ENCODE measurements at regions not wholly inside any gene's neighbourhood (a gene's known extent, or its start where the extent isn't known, plus 50 kb on each side); places are given as distances from the start of the nearest gene placed in this dataset.

DNA sequence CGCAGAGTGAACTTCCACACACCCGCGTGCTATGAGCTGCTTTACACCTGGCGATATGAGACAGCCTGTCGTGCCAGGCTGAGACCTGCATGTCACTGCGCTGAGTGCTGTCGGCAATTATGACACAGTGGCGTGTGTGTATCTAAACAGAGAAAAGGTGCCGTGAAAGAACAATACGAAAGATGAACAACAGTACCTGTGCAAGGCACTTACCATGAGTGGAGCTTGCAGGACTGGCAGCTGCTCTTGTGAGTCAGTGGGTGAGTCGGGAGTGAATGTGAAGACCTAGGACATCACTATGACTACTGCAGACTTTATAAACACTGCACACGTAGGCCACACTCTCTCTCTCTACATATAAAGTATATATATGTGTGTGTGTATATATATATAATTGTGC, 68.5 kb upstream of the DUSP22 start:
- Mint-ChIP-seq H3K9me3 (peaks cover 8% of the 10 kb centered on the region), H3K36me3 (ENCODE audit: low read depth) (peaks cover 8% of the 10 kb centered on the region), H3K27ac (peak overlapping the region; percentile 97), H3K4me1 (peaks cover 73% of the 10 kb centered on the region), H3K27me3 (no peaks in the 10 kb centered on the region), H3K4me3 (no peak overlapping the region)
- CTCF ChIA-PET: interaction anchor here (1.3 to 3.6 kb wide), 4 partner anchors 10 to 181 kb away, joined by 4 to 10 read pairs (median 8); no protein-coding TSS in a partner anchor
- POLR2A ChIA-PET: interaction anchor here (0.8 kb wide), 1 partner anchor 168 kb away, joined by 3 read pairs; the partner anchor contains the start of gene IRF4
- DNase-seq: no peak

DNA sequence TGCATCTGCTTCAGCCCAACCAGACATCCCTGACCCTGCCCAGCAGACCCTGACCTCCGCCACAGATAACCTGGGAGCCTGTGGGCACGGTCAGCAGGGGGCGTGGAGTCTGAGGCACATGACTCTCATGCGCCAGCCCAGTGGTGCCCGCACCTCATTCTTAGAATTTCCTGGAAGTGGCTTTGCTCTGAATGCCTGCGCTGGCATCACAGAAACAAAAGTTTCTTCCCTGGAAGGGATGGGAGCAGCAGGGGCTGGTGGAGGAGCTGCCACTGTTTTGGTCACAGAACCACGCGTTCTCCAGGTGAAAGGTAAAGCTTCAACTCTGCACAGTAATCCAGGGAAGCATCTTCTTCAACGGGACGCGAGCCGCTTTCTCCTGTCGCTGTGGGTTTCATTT, 67.9 kb upstream of the DUSP22 start:
- H3K27ac Mint-ChIP-seq: peak overlapping the region; percentile 97
- H3K4me1 Mint-ChIP-seq: peaks cover 77% of the 10 kb centered on the region
- no peaks in the 10 kb centered on the region for H3K27me3 Mint-ChIP-seq
- H3K4me3 Mint-ChIP-seq: no peak overlapping the region
- no peak for DNase-seq
- POLR2A ChIA-PET: interaction anchor here (0.9 kb wide), 1 partner anchor 167 kb away, joined by 7 read pairs; the partner anchor contains the start of gene IRF4
- peaks cover 8% of the 10 kb centered on the region for H3K9me3 Mint-ChIP-seq
- CTCF ChIA-PET: interaction anchor here (0.8 to 3.6 kb wide), 5 partner anchors 10 to 181 kb away, joined by 3 to 10 read pairs (median 4); no protein-coding TSS in a partner anchor
- H3K36me3 Mint-ChIP-seq (ENCODE audit: low read depth): peaks cover 8% of the 10 kb centered on the region

DNA sequence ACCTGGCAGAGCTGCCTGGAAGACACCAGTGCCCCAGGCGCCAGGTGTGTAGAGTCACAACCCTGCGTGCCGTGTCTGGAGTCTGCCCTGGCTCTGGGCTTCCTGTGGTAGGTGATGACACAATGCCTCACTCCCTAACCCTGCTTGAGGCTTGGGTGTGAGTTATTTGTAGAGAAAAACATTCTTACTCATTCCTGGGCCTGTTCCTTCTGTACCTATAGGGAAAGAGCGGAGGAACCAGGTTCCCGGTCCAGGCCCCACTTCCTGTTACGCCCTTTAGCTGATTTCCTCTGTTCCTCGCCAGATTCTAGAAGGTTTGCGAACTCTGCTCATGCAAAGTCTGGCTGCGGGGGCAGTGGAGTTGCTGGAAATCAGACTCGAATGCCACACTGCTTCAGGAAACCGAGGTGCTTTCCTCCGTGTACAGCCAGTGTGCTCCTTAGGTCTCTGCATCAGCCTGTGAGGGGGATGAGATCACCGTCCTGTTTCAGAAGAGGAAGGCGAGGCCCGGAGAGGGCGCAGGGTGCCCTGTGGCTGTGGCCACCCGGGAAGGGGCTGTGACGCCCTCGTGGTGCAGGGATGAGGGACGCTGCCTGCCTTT, 67.1 kb upstream of the DUSP22 start:
- Mint-ChIP-seq H3K27ac (peak overlapping the region; percentile 97), H3K36me3 (ENCODE audit: low read depth) (peaks cover 8% of the 10 kb centered on the region), H3K4me1 (peaks cover 79% of the 10 kb centered on the region), H3K27me3 (no peaks in the 10 kb centered on the region), H3K9me3 (peaks cover 8% of the 10 kb centered on the region), H3K4me3 (peak overlapping the region; percentile 56)
- CTCF ChIA-PET: interaction anchor here (0.7 to 3.6 kb wide), 7 partner anchors 9 to 30 kb away, joined by 3 to 10 read pairs (median 4); no protein-coding TSS in a partner anchor
- DNase-seq: peak; percentile 67
- POLR2A ChIA-PET: interaction anchor here (0.9 kb wide), 1 partner anchor 167 kb away, joined by 7 read pairs; the partner anchor contains the start of gene IRF4

DNA sequence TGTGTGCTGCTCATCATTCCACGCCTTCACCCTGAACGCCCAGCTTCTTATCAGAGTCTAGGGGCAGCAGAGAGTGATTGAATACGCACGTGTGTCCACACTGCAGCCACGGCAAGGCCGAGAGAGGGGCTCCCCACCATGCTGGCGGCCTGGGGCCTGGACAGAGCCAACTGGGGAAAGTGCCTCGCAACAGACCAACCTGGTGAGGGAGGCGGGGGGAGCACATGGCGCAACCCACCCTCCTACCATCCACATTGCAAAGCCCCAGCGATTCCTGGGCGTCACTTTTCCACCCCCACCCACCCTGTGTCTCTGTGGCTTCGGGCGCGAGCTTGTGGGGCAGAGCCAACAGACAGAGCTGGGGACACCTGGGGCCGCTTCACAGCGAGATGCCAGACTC, 66.4 kb upstream of the DUSP22 start:
- CTCF ChIA-PET: interaction anchor here (0.7 to 3.6 kb wide), 9 partner anchors 8 to 27 kb away, joined by 3 to 10 read pairs (median 4); no protein-coding TSS in a partner anchor
- Mint-ChIP-seq H3K4me1 (peaks cover 80% of the 10 kb centered on the region), H3K9me3 (peaks cover 8% of the 10 kb centered on the region)

DNA sequence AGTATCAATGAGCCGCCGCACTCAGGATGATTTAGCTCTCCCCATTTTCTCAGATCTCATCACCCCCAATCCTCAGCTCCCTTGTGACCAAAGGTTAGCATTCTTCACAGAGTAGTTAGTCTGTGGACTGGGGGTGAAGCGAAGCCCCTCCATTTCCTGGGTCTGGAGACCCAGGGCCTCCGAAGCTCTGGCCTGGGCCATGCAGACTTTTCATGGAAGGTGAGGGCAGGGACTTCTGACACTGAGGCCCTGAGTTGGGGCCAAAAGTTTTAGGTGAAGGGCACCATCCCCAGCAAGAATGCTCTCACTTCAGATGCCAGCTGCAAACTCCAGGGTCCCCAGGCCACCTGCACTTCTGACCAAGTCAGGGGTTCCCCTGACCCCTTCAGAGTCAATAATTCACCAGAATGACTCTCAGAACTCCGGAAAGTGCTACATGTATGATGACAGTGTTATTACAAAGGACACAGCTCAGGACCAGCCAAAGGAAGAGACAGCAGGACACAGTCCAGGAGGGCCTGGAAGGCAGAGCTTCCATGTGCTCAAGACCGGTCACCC, 65.7 kb upstream of the DUSP22 start:
- Mint-ChIP-seq H3K4me3 (no peak overlapping the region), H3K27ac (peak overlapping the region; percentile 97), H3K9me3 (peaks cover 8% of the 10 kb centered on the region), H3K4me1 (peaks cover 77% of the 10 kb centered on the region), H3K36me3 (ENCODE audit: low read depth) (peaks cover 8% of the 10 kb centered on the region), H3K27me3 (no peaks in the 10 kb centered on the region)
- CTCF ChIA-PET: interaction anchor here (0.5 to 2.5 kb wide), 9 partner anchors 9 to 108 kb away, joined by 3 to 10 read pairs (median 3); no protein-coding TSS in a partner anchor
- POLR2A ChIA-PET: interaction anchor here (1.0 kb wide), 1 partner anchor 66 kb away, joined by 4 read pairs; no protein-coding TSS in a partner anchor
- no peak for DNase-seq

More for the DNA sequence above, 66.4 kb upstream of the DUSP22 start:
- no peaks in the 10 kb centered on the region for H3K27me3 Mint-ChIP-seq
- no peak overlapping the region for H3K4me3 Mint-ChIP-seq
- peak overlapping the region; percentile 97 for H3K27ac Mint-ChIP-seq
- peaks cover 8% of the 10 kb centered on the region for H3K36me3 Mint-ChIP-seq (ENCODE audit: low read depth)
- POLR2A ChIA-PET: interaction anchor here (0.5 to 1.0 kb wide), 2 partner anchors 67 to 343 kb away, joined by 3 to 4 read pairs; no protein-coding TSS in a partner anchor
- DNase-seq: no peak

DNA sequence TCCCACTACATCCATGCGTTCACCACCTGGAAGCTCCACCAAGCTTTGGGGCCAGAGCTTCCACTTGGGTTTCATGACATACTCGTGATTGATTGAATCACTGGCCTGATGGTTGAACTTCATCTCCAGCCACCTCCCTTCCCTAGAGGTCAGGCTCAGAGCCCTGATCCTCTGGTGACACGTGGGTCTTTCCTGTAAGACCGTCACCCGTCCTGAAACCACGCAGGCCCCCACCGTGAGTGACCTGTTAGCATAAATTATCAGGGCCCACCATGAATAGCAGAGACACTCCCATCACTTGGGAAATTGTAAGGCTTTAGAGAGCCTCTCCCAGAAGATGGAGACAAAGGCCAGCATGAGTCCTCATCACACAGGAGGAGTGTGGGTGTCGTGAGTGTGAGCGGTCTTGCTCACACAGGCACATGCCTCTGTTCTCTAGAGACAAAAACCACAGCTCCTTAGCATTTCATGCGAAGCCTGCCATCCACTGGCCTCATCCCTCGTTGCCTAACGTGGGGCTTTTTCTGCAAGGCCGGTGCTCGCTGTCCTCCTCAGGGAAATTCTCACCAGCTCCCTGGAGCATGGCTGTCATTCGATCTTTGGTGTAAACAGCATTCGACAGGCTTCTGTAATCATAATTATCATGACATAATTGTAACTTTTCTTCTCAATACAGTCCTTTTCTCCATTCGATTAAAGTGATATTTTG, 65.1 kb upstream of the DUSP22 start:
- peaks cover 8% of the 10 kb centered on the region for H3K9me3 Mint-ChIP-seq
- H3K4me1 Mint-ChIP-seq: peaks cover 76% of the 10 kb centered on the region
- ChIA-PET POLR2A (no interaction called here), CTCF (interaction anchor here (0.5 to 2.5 kb wide), 9 partner anchors 10 to 107 kb away, joined by 3 to 10 read pairs (median 3); no protein-coding TSS in a partner anchor)
- H3K27ac Mint-ChIP-seq: peak overlapping the region; percentile 44
- H3K36me3 Mint-ChIP-seq (ENCODE audit: low read depth): peaks cover 8% of the 10 kb centered on the region
- H3K4me3 Mint-ChIP-seq: no peak overlapping the region
- no peak for DNase-seq
- no peaks in the 10 kb centered on the region for H3K27me3 Mint-ChIP-seq

DNA sequence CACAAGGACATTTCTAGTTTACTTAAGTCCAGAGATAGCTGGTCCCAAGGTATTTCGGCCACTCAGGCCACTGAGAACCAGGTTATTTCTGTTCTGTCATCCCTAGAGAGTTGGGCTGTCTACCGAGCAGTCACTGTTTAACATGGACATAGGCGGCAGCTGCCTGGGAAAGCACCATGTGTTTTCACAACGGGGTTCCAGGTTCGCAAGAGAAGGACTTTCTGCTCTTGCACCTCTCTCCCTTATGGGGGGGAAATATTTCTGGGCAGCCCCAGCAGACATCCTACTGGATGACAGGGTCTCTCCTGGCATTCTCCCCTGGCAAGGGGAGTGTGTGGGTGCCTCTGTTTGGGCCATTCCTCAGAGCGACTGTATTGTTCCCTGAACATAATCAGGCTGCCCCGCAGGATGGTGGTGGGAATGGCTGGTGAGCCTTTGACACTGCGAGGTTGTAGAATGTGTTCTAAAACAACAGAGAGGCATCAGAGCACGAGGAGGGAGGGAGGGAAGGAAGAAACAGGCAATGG, 64.4 kb upstream of the DUSP22 start:
- no peak for DNase-seq
- Mint-ChIP-seq H3K27ac (no peak overlapping the region), H3K9me3 (peaks cover 8% of the 10 kb centered on the region), H3K4me3 (no peak overlapping the region), H3K36me3 (ENCODE audit: low read depth) (peaks cover 8% of the 10 kb centered on the region), H3K27me3 (no peaks in the 10 kb centered on the region), H3K4me1 (peaks cover 78% of the 10 kb centered on the region)
- ChIA-PET POLR2A (no interaction called here), CTCF (interaction anchor here (0.6 to 1.5 kb wide), 3 partner anchors 38 to 107 kb away, joined by 3 to 4 read pairs (median 3); no protein-coding TSS in a partner anchor)

DNA sequence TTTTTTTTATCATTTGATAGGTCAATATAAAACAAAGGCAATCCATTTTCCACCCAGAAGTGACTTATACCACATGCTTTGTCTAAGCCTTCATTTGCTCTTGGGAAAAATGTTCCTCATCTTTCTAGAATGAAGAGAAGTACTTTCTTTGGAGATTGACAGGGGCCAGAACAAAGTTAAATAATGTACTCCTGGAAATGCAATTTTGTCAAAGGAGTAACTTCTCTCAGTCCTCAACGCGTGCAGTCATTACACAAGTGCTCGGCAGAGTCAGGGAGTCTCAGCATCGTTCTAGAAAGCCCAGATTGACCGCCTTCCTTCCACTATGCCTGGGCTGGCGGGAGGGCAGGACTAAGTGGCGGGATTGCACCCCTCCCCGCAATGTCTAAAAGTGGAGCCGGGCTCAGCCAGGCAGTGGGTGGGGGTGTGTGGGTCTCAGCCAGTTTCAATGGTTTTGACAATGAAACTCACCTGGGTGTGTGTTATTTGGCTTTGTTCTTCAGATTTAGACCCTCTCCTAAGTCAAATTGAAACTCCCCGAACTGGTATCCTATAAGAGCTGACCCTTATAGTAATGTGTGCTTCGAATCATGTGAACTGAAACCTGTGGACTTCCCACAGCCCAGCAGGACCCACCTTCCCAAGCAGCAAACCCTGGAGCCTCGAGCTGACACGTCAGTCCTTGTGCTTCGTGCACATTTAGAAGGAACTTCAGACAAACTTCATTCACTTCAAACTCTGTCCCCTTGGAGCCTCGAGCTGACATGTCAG, 63.2 kb upstream of the DUSP22 start:
- peaks cover 69% of the 10 kb centered on the region for H3K4me1 Mint-ChIP-seq
- DNase-seq: no peak
- peaks cover 8% of the 10 kb centered on the region for H3K36me3 Mint-ChIP-seq (ENCODE audit: low read depth)
- H3K27me3 Mint-ChIP-seq: no peaks in the 10 kb centered on the region
- H3K27ac Mint-ChIP-seq: no peak overlapping the region
- POLR2A ChIA-PET: interaction anchor here (0.6 kb wide), 1 partner anchor 29 kb away, joined by 3 read pairs; no protein-coding TSS in a partner anchor
- no peak overlapping the region for H3K4me3 Mint-ChIP-seq
- CTCF ChIA-PET: interaction anchor here (1.4 kb wide), 2 partner anchors 8 to 11 kb away, joined by 3 to 4 read pairs; no protein-coding TSS in a partner anchor
- H3K9me3 Mint-ChIP-seq: peaks cover 8% of the 10 kb centered on the region

DNA sequence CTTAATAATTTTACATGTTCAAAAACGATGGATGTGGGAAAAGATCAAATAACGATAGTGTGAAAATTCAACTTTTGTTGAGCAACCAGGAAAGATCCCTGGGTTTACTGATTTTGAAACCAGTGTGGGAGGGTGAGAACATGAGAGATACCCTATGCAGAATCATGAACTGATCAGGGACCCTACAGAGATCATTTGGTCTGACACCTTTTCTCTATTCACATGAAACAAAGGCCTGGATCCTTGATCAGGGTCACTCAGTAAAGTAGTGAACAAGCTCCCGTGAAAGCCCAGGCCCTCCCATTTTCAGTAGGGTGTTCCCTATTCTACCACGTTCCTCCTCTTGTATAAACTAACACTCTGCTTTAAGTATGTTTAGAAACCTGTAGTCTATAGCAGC, 60.5 kb upstream of the DUSP22 start:
- POLR2A ChIA-PET: interaction anchor here (0.5 kb wide), 1 partner anchor 159 kb away, joined by 3 read pairs; no protein-coding TSS in a partner anchor
- Mint-ChIP-seq H3K27ac (no peak overlapping the region), H3K27me3 (no peaks in the 10 kb centered on the region), H3K4me1 (peaks cover 65% of the 10 kb centered on the region), H3K4me3 (no peak overlapping the region), H3K9me3 (peaks cover 7% of the 10 kb centered on the region), H3K36me3 (ENCODE audit: low read depth) (peaks cover 4% of the 10 kb centered on the region)
- DNase-seq: no peak
- CTCF ChIA-PET: no interaction called here

DNA sequence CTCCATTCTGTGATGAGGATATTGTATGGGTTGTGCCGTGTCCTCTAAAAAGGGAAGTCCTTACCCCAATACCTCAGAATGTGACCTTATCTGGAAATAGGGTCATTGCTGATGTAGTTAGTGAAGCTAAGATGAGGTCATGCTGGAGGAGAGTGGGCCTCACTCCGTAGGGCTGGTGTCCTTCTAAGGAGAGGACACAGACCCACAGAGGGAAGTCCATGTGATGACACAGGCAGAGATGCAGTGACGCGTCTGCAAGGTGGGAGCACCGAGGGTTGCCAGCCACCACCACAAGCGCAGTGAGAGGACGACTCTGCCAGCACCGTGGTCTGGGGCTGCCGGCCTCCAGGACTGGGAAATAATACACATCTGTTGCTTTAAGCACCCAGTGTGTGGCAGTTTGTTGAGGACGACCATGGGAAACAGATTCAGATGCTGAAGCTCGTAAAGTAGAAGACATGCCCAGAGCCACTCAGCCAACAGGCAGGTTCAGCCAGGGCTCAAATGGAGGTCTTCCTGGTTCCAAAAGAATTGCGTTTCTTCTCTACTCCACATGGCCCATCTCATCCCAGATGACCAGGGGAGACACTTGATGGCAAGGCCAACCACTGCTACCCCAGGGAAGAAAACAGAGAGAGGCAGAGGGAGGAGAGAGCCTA, 59.2 kb upstream of the DUSP22 start:
- CTCF ChIA-PET: interaction anchor here (0.7 to 2.0 kb wide), 6 partner anchors 9 to 150 kb away, joined by 3 to 10 read pairs (median 4); no protein-coding TSS in a partner anchor
- POLR2A ChIA-PET: no interaction called here
- no peak overlapping the region for H3K27ac Mint-ChIP-seq
- peaks cover 1% of the 10 kb centered on the region for H3K36me3 Mint-ChIP-seq (ENCODE audit: low read depth)
- H3K4me3 Mint-ChIP-seq: no peak overlapping the region
- H3K27me3 Mint-ChIP-seq: no peaks in the 10 kb centered on the region
- peaks cover under 1% of the 10 kb centered on the region for H3K9me3 Mint-ChIP-seq
- peaks cover 63% of the 10 kb centered on the region for H3K4me1 Mint-ChIP-seq
- DNase-seq: no peak

DNA sequence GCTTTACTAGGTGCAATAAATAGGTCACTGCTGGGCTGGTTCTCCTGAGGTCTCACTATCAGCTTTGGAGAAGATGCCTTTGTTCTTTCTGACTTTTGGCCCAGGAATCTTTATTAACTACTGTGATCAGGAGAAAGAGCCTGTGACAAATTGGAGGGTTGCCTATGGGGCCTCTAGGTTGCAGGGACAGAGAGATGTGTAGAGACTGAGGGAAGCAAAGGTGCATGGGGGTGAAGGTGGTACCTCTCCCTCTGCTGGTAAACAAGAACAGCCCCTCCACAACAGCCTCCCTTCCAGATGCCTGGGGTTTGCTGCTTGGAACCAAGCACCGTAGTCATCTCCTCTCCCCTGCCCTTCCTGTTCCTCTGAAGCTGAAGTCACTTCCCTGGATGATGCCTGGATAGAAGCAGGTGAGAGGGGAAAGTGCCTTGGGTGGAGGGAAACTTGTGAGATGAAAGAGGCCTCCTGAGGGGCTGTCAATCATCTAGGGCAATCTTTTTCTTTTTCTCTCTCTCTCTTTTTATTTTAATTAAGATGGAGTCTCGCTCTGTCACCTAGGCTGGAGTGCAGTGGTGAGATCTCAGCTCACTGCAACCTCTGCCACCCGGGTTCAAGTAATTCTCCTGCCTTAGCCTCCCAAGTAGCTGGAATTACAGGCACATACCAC, 57.4 kb upstream of the DUSP22 start:
- Mint-ChIP-seq H3K9me3 (no peaks in the 10 kb centered on the region), H3K4me1 (peaks cover 57% of the 10 kb centered on the region), H3K36me3 (ENCODE audit: low read depth) (peaks cover 1% of the 10 kb centered on the region), H3K27ac (peak overlapping the region; percentile 89), H3K27me3 (no peaks in the 10 kb centered on the region), H3K4me3 (no peak overlapping the region)
- ChIA-PET CTCF (interaction anchor here (1.3 to 2.0 kb wide), 2 partner anchors 11 to 47 kb away, joined by 6 to 10 read pairs; no protein-coding TSS in a partner anchor), POLR2A (no interaction called here)
- no peak for DNase-seq

All from activated CD4-positive, alpha-beta T cell treated with anti-CD3 and anti-CD28 coated beads, Interleukin-2, amount 10 ng/mL, durations not matched to agents 7 days and 5 days (primary cell).